Neural progenitor cell (in vitro differentiated cells): ENCODE measurements at regions not wholly inside any gene's neighbourhood (a gene's known extent, or its start where the extent isn't known, plus 50 kb on each side); places are given as distances from the start of the nearest gene placed in this dataset.

Experiments used
- DNase-seq: peaks from one replicate; pipeline ENCODE4 v3.0.0-alpha.2; 2016; ENCODE audit warnings: low spot score
- H2AFZ ChIP-seq: fragments of 200-600 bp; sonication (generic); replicated peaks from 2 replicates; pipeline ENCODE4 v1.6.1; 2016; ENCODE audit warnings: antibody characterized with exemption
- H3F3A ChIP-seq: fragments of 200-600 bp; sonication (generic); 2 replicates; pipeline ENCODE4 v1.6.1; 2016; ENCODE audit warnings: antibody characterized with exemption, low read depth
- H3K27ac ChIP-seq: fragments of 200-600 bp; sonication (generic); 2 replicates; pipeline ENCODE4 v1.5.1; 2016; ENCODE audit warnings: mild to moderate bottlenecking
- H3K27me3 ChIP-seq: fragments of 200-600 bp; sonication (generic); 2 replicates; pipeline ENCODE4 v1.6.1; 2016; ENCODE audit warnings: mild to moderate bottlenecking, moderate library complexity
- H3K36me3 ChIP-seq: fragments of 200-600 bp; sonication (generic); 2 replicates; pipeline ENCODE4 v1.5.1; 2016
- H3K4me1 ChIP-seq: fragments of 200-600 bp; sonication (generic); 2 replicates; pipeline ENCODE4 v1.6.1; 2016; ENCODE audit warnings: mixed run types
- H3K4me2 ChIP-seq: fragments of 200-600 bp; sonication (generic); 2 replicates; pipeline ENCODE4 v1.6.1; 2016
- H3K4me3 ChIP-seq: fragments of 200-600 bp; sonication (generic); 2 replicates; pipeline ENCODE4 v1.5.1; 2016
- H3K79me2 ChIP-seq: fragments of 200-600 bp; sonication (generic); 2 replicates; pipeline ENCODE4 v1.6.1; 2016; ENCODE audit warnings: low read depth
- H3K9ac ChIP-seq: fragments of 200-600 bp; sonication (generic); 2 replicates; pipeline ENCODE4 v1.6.1; 2016
- H3K9me3 ChIP-seq: fragments of 200-600 bp; sonication (generic); 2 replicates; pipeline ENCODE4 v1.5.1; 2016; ENCODE audit warnings: low read depth
- H4K20me1 ChIP-seq: fragments of 200-600 bp; sonication (generic); 2 replicates; pipeline ENCODE4 v1.6.1; 2016; ENCODE audit warnings: low read depth
- H3K27ac Mint-ChIP-seq: 3 replicates; pipeline ENCODE4 v1.8.0; 2021; ENCODE audit warnings: mixed read lengths
- H3K27me3 Mint-ChIP-seq: 2 replicates; pipeline ENCODE4 v1.8.0; 2022; ENCODE audit warnings: low read depth, mild to moderate bottlenecking, inconsistent platforms, moderate library complexity, mixed read lengths; ENCODE audit not compliant: insufficient read depth
- H3K36me3 Mint-ChIP-seq: 3 replicates; pipeline ENCODE4 v1.8.0; 2021; ENCODE audit warnings: mixed read lengths
- H3K4me1 Mint-ChIP-seq: 3 replicates; pipeline ENCODE4 v1.8.0; 2021; ENCODE audit warnings: mixed read lengths
- H3K4me3 Mint-ChIP-seq: 3 replicates; pipeline ENCODE4 v1.8.0; 2021; ENCODE audit warnings: mild to moderate bottlenecking, moderate library complexity, mixed read lengths
- H3K9me3 Mint-ChIP-seq: 3 replicates; pipeline ENCODE4 v1.8.0; 2020; ENCODE audit warnings: mixed read lengths
- CTCF ChIP-seq: fragments of 200-600 bp; sonication (generic); IDR thresholded peaks from 2 replicates; pipeline ENCODE4 v1.5.1; 2017; ENCODE audit warnings: antibody characterized with exemption, mild to moderate bottlenecking
- EZH2 ChIP-seq: fragments of 200-600 bp; sonication (generic); IDR thresholded peaks from 2 replicates; pipeline ENCODE4 v1.6.1; 2017; ENCODE audit warnings: antibody characterized with exemption, mild to moderate bottlenecking, moderate library complexity
- EZH2phosphoT487 ChIP-seq: fragments of 200-600 bp; sonication (generic); IDR thresholded peaks from 2 replicates; pipeline ENCODE4 v1.6.1; 2017; ENCODE audit warnings: antibody characterized with exemption

GRCh38 chr5:133773247-133774202 lies 161.2 kb upstream of the FSTL4 start:
- TF ChIP-seq CTCF (no peak), EZH2phosphoT487 (no peak), EZH2 (no peak)
- no peaks in the 10 kb centered on the region for H3K4me1 Mint-ChIP-seq
- H3K4me1 ChIP-seq = no peaks in the 10 kb centered on the region
- H3K4me2 ChIP-seq = no peak overlapping the region
- no peaks in the 10 kb centered on the region for H3K79me2 ChIP-seq
- no peaks in the 10 kb centered on the region for H3K27me3 ChIP-seq
- H3K4me3 ChIP-seq = no peak overlapping the region
- no peaks in the 10 kb centered on the region for H4K20me1 ChIP-seq
- no peaks in the 10 kb centered on the region for H3K27me3 Mint-ChIP-seq
- H3K9ac ChIP-seq = no peak overlapping the region
- no peaks in the 10 kb centered on the region for H3K9me3 ChIP-seq
- no peaks in the 10 kb centered on the region for H3F3A ChIP-seq
- H3K27ac Mint-ChIP-seq = no peak overlapping the region
- H3K36me3 Mint-ChIP-seq = no peaks in the 10 kb centered on the region
- no peak overlapping the region for H3K4me3 Mint-ChIP-seq
- H3K36me3 ChIP-seq = no peaks in the 10 kb centered on the region
- H3K27ac ChIP-seq = no peak overlapping the region
- DNase-seq = no peak
- H2AFZ ChIP-seq = no peak overlapping the region
- H3K9me3 Mint-ChIP-seq = peaks cover 13% of the 10 kb centered on the region

GRCh38 chr5:133769842-133770241 lies 157.5 kb upstream of the FSTL4 start:
- DNase-seq = no peak
- Histone ChIP-seq H3K27me3 (no peaks in the 10 kb centered on the region), H3K4me2 (no peak overlapping the region), H3K79me2 (no peaks in the 10 kb centered on the region), H3K4me3 (no peak overlapping the region), H3K4me1 (no peaks in the 10 kb centered on the region), H2AFZ (no peak overlapping the region), H3K36me3 (no peaks in the 10 kb centered on the region), H3F3A (no peaks in the 10 kb centered on the region), H3K27ac (no peak overlapping the region), H3K9ac (no peak overlapping the region), H3K9me3 (no peaks in the 10 kb centered on the region), H4K20me1 (no peaks in the 10 kb centered on the region)
- no peak overlapping the region for H3K27ac Mint-ChIP-seq
- TF ChIP-seq EZH2phosphoT487 (no peak), EZH2 (no peak), CTCF (no peak)
- no peaks in the 10 kb centered on the region for H3K36me3 Mint-ChIP-seq
- H3K4me1 Mint-ChIP-seq = no peaks in the 10 kb centered on the region
- H3K4me3 Mint-ChIP-seq = no peak overlapping the region
- peaks cover 5% of the 10 kb centered on the region for H3K27me3 Mint-ChIP-seq
- H3K9me3 Mint-ChIP-seq = peaks cover 13% of the 10 kb centered on the region

- Mint-ChIP-seq H3K4me1 (no peaks in the 10 kb centered on the region), H3K36me3 (no peaks in the 10 kb centered on the region), H3K27ac (no peak overlapping the region), H3K9me3 (no peaks in the 10 kb centered on the region), H3K27me3 (peaks cover 5% of the 10 kb centered on the region), H3K4me3 (no peak overlapping the region)
- Histone ChIP-seq H3K27ac (no peak overlapping the region), H3K4me3 (no peak overlapping the region), H3K27me3 (no peaks in the 10 kb centered on the region), H3K9me3 (no peaks in the 10 kb centered on the region), H3K4me1 (no peaks in the 10 kb centered on the region), H3K36me3 (no peaks in the 10 kb centered on the region), H2AFZ (no peak overlapping the region), H3F3A (no peaks in the 10 kb centered on the region), H4K20me1 (no peaks in the 10 kb centered on the region), H3K79me2 (no peaks in the 10 kb centered on the region), H3K4me2 (no peak overlapping the region), H3K9ac (no peak overlapping the region)
- DNase-seq = no peak
- TF ChIP-seq EZH2phosphoT487 (no peak), EZH2 (no peak), CTCF (no peak)
Measured at GRCh38 chr5:133763744-133764143, 151.4 kb upstream of the FSTL4 start.
